Mesendoderm (in vitro differentiated cells): ENCODE measurements at regions not wholly inside any gene's neighbourhood (a gene's known extent, or its start where the extent isn't known, plus 50 kb on each side); places are given as distances from the start of the nearest gene placed in this dataset.
A peak's percentile ranks its signal among the peaks of the same experiment; 100 is the strongest.

Source experiments
- DNase-seq: peaks from one replicate; pipeline ENCODE4 v3.0.0; 2013
- H2AK5ac ChIP-seq: 2 replicates; pipeline ENCODE4 v1.6.1; 2013; ENCODE audit warnings: low read length, inconsistent platforms
- H2BK120ac ChIP-seq: 2 replicates; pipeline ENCODE4 v1.6.1; 2013; ENCODE audit warnings: low read depth, mild to moderate bottlenecking, low read length, moderate library complexity, mixed read lengths
- H2BK15ac ChIP-seq: replicated peaks from 2 replicates; pipeline ENCODE4 v1.6.1; 2013; ENCODE audit warnings: low read depth, mild to moderate bottlenecking, moderate library complexity
- H2BK5ac ChIP-seq: 2 replicates; pipeline ENCODE4 v1.6.1; 2013; ENCODE audit warnings: low read length, inconsistent platforms
- H3K18ac ChIP-seq: 2 replicates; pipeline ENCODE4 v1.6.1; 2013; ENCODE audit warnings: mild to moderate bottlenecking, low read length, mixed read lengths
- H3K23ac ChIP-seq: one replicate; pipeline ENCODE4 v1.6.1; 2013; ENCODE audit warnings: low read length
- H3K27ac ChIP-seq: 2 replicates; pipeline ENCODE4 v1.5.1; 2013; ENCODE audit warnings: low read depth, mild to moderate bottlenecking, inconsistent platforms, low read length, moderate library complexity
- H3K27me3 ChIP-seq: 2 replicates; pipeline ENCODE4 v1.6.1; 2013; ENCODE audit warnings: low read length, control low read depth, mild to moderate bottlenecking, inconsistent platforms; ENCODE audit not compliant: insufficient read depth, poor library complexity
- H3K36me3 ChIP-seq: 2 replicates; pipeline ENCODE4 v1.6.1; 2013; ENCODE audit warnings: low read length, inconsistent platforms; ENCODE audit not compliant: control insufficient read depth, insufficient read depth
- H3K4ac ChIP-seq: one replicate; pipeline ENCODE4 v1.6.1; 2013; ENCODE audit warnings: low read depth, mild to moderate bottlenecking, low read length, moderate library complexity
- H3K4me1 ChIP-seq: 2 replicates; pipeline ENCODE4 v1.6.1; 2013; ENCODE audit warnings: low read depth, low read length, inconsistent platforms; ENCODE audit not compliant: control insufficient read depth
- H3K4me2 ChIP-seq: 2 replicates; pipeline ENCODE4 v1.6.1; 2013; ENCODE audit warnings: low read length
- H3K4me3 ChIP-seq: 2 replicates; pipeline ENCODE4 v1.5.1; 2013; ENCODE audit warnings: mild to moderate bottlenecking, low read length
- H3K56ac ChIP-seq: one replicate; pipeline ENCODE4 v1.6.1; 2013; ENCODE audit warnings: low read length
- H3K79me1 ChIP-seq: 2 replicates; pipeline ENCODE4 v1.6.1; 2013; ENCODE audit warnings: low read length, inconsistent platforms
- H3K79me2 ChIP-seq: 2 replicates; pipeline ENCODE4 v1.6.1; 2013; ENCODE audit warnings: mild to moderate bottlenecking, low read length; ENCODE audit not compliant: control insufficient read depth, insufficient read depth
- H3K9ac ChIP-seq: 2 replicates; pipeline ENCODE4 v1.6.1; 2013; ENCODE audit warnings: low read length, inconsistent platforms
- H4K5ac ChIP-seq: one replicate; pipeline ENCODE4 v1.6.1; 2013; ENCODE audit warnings: low read length
- H4K8ac ChIP-seq: one replicate; pipeline ENCODE4 v1.6.1; 2013; ENCODE audit warnings: low read depth, mild to moderate bottlenecking, control low read depth, low read length, moderate library complexity
- WGBS: extraction: QIAGEN DNeasy Blood & Tissue Kit; methylation state at CpG from one replicate; pipeline ENCODE4 v1.1.7; 2013; ENCODE audit warnings: low lambda C conversion rate, missing lambda C conversion rate; ENCODE audit not compliant: insufficient coverage; ENCODE audit errors: extremely low coverage; 5-methylcytosine and 5-hydroxymethylcytosine counted together

- Histone ChIP-seq H3K27ac (no peak overlapping the region), H3K23ac (no peak overlapping the region), H3K27me3 (no peaks in the 10 kb centered on the region), H3K56ac (no peak overlapping the region), H3K4me1 (no peaks in the 10 kb centered on the region), H2BK15ac (no peak overlapping the region), H3K4ac (no peak overlapping the region), H4K8ac (no peak overlapping the region), H2BK5ac (no peak overlapping the region), H2BK120ac (no peak overlapping the region), H3K36me3 (no peaks in the 10 kb centered on the region), H3K18ac (no peak overlapping the region), H3K4me3 (no peak overlapping the region), H3K79me1 (no peaks in the 10 kb centered on the region), H3K9ac (no peak overlapping the region), H3K79me2 (no peaks in the 10 kb centered on the region), H3K4me2 (no peak overlapping the region), H4K5ac (no peak overlapping the region), H2AK5ac (no peak overlapping the region)
- no CpG with 5 or more reads among the region's 8 CpGs for WGBS
- no peak for DNase-seq
These were observed 642.4 kb downstream of the TNS3 start for GRCh38 chr7:46939558-46939957.

- Histone ChIP-seq H3K36me3 (no peaks in the 10 kb centered on the region), H2BK5ac (no peak overlapping the region)
These were observed 642.8 kb downstream of the TNS3 start for GRCh38 chr7:46939089-46939488.

GRCh38 chr7:46937826-46938225 is 644.1 kb downstream of the TNS3 start:
- H4K5ac ChIP-seq = no peak overlapping the region
- H3K4ac ChIP-seq = no peak overlapping the region
- peak; percentile 29 for DNase-seq
- H3K4me2 ChIP-seq = no peak overlapping the region
- WGBS = 100% methylated on average over 1 of the region's 3 CpGs
- H3K18ac ChIP-seq = no peak overlapping the region
- no peak overlapping the region for H2AK5ac ChIP-seq
- no peak overlapping the region for H3K27ac ChIP-seq
- H2BK15ac ChIP-seq = no peak overlapping the region
- no peaks in the 10 kb centered on the region for H3K4me1 ChIP-seq
- H3K23ac ChIP-seq = no peak overlapping the region
- no peaks in the 10 kb centered on the region for H3K27me3 ChIP-seq
- H2BK5ac ChIP-seq = no peak overlapping the region
- no peak overlapping the region for H3K9ac ChIP-seq
- no peaks in the 10 kb centered on the region for H3K79me2 ChIP-seq
- no peaks in the 10 kb centered on the region for H3K36me3 ChIP-seq
- no peak overlapping the region for H4K8ac ChIP-seq
- no peak overlapping the region for H3K56ac ChIP-seq
- no peak overlapping the region for H3K4me3 ChIP-seq
- H3K79me1 ChIP-seq = no peaks in the 10 kb centered on the region
- no peak overlapping the region for H2BK120ac ChIP-seq

More at GRCh38 chr7:46939089-46939488, 642.8 kb downstream of the TNS3 start:
- H2BK15ac ChIP-seq = no peak overlapping the region
- no peak overlapping the region for H3K27ac ChIP-seq
- H3K4me2 ChIP-seq = no peak overlapping the region
- H3K4me1 ChIP-seq = no peaks in the 10 kb centered on the region
- H3K4ac ChIP-seq = no peak overlapping the region
- no CpG with 5 or more reads among the region's 2 CpGs for WGBS
- no peaks in the 10 kb centered on the region for H3K79me1 ChIP-seq
- no peak overlapping the region for H3K56ac ChIP-seq
- no peaks in the 10 kb centered on the region for H3K79me2 ChIP-seq
- no peak overlapping the region for H3K18ac ChIP-seq
- no peak overlapping the region for H4K8ac ChIP-seq
- no peak overlapping the region for H3K23ac ChIP-seq
- H3K4me3 ChIP-seq = no peak overlapping the region
- H3K27me3 ChIP-seq = no peaks in the 10 kb centered on the region
- no peak overlapping the region for H2AK5ac ChIP-seq
- no peak overlapping the region for H4K5ac ChIP-seq
- no peak overlapping the region for H2BK120ac ChIP-seq
- no peak for DNase-seq
- H3K9ac ChIP-seq = no peak overlapping the region

GRCh38 chr7:46934198-46934825 is 647.6 kb downstream of the TNS3 start:
- H3K4ac ChIP-seq = no peak overlapping the region
- H3K79me2 ChIP-seq = no peaks in the 10 kb centered on the region
- no peaks in the 10 kb centered on the region for H3K27me3 ChIP-seq
- no peak overlapping the region for H3K18ac ChIP-seq
- no peak for DNase-seq
- H3K79me1 ChIP-seq = no peaks in the 10 kb centered on the region
- H3K56ac ChIP-seq = no peak overlapping the region
- H3K27ac ChIP-seq = no peak overlapping the region
- no peak overlapping the region for H4K5ac ChIP-seq
- no CpG with 5 or more reads among the region's 3 CpGs for WGBS
- H3K4me2 ChIP-seq = no peak overlapping the region
- no peak overlapping the region for H2BK120ac ChIP-seq
- no peaks in the 10 kb centered on the region for H3K4me1 ChIP-seq
- H3K23ac ChIP-seq = no peak overlapping the region
- no peak overlapping the region for H3K9ac ChIP-seq
- no peak overlapping the region for H2AK5ac ChIP-seq
- H2BK15ac ChIP-seq = no peak overlapping the region
- H3K4me3 ChIP-seq = no peak overlapping the region
- H4K8ac ChIP-seq = no peak overlapping the region
- H2BK5ac ChIP-seq = no peak overlapping the region
- no peaks in the 10 kb centered on the region for H3K36me3 ChIP-seq

GRCh38 chr7:46933596-46933995 is 648.3 kb downstream of the TNS3 start:
- Histone ChIP-seq H2AK5ac (no peak overlapping the region), H3K23ac (no peak overlapping the region), H4K8ac (no peak overlapping the region), H3K4me1 (no peaks in the 10 kb centered on the region), H3K79me1 (no peaks in the 10 kb centered on the region), H3K4ac (no peak overlapping the region), H3K79me2 (no peaks in the 10 kb centered on the region), H2BK5ac (no peak overlapping the region), H2BK120ac (no peak overlapping the region), H3K18ac (no peak overlapping the region), H3K27me3 (no peaks in the 10 kb centered on the region), H3K4me2 (no peak overlapping the region), H3K4me3 (no peak overlapping the region), H3K36me3 (no peaks in the 10 kb centered on the region), H3K9ac (no peak overlapping the region), H3K56ac (no peak overlapping the region), H4K5ac (no peak overlapping the region), H3K27ac (no peak overlapping the region), H2BK15ac (no peak overlapping the region)
- no CpG with 5 or more reads among the region's 4 CpGs for WGBS
- no peak for DNase-seq
